LNCAP (cell line): ENCODE measurements at regions not wholly inside any gene's neighbourhood (a gene's known extent, or its start where the extent isn't known, plus 50 kb on each side); places are given as distances from the start of the nearest gene placed in this dataset.

Source experiments
- CTCF ChIP-seq: fragments of 450-650 bp; IDR thresholded peaks from 2 replicates; pipeline ENCODE4 v1.5.1; 2017; ENCODE audit warnings: mild to moderate bottlenecking

GRCh38 chr1:29620631-29621030, 384.3 kb downstream of the PTPRU start:
- TF ChIP-seq CTCF, result no peak

- no peak for TF ChIP-seq CTCF
These were observed 370.9 kb downstream of the PTPRU start for GRCh38 chr1:29607236-29607635.

GRCh38 chr1:29603622-29604021, 367.3 kb downstream of the PTPRU start:
- TF ChIP-seq CTCF, result no peak

GRCh38 chr1:29602203-29602602, 365.9 kb downstream of the PTPRU start:
- no peak for TF ChIP-seq CTCF

GRCh38 chr1:29601021-29601420, 364.7 kb downstream of the PTPRU start:
- TF ChIP-seq CTCF, result no peak

DNA sequence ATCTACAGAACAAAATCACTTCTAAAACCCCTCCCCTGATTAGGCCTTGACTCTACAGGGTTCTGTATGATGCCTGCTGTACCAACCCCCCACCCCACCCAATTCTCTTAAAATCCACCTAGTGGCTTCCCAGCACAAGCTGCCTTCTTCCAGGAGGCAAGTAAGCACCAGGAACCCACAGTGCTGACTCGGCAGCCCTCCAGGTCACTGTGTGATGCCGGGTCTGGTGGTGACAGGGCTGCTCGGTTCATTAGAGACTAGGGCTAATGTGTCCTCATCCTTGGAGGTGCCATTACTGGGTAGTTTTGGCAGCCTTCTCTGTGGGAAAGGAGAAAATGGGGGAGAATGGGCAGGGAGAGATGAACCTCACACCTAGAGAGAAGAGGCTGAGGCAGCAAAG, 363.5 kb downstream of the PTPRU start:
- TF ChIP-seq CTCF, result no peak

- no peak for TF ChIP-seq CTCF
These were observed 362.7 kb downstream of the PTPRU start for GRCh38 chr1:29599071-29599470.

- TF ChIP-seq CTCF, result no peak
These were observed 361.5 kb downstream of the PTPRU start for GRCh38 chr1:29597861-29598260.
